ENCODE measurements at regions not wholly inside any gene's neighbourhood (a gene's known extent, or its start where the extent isn't known, plus 50 kb on each side); places are given as distances from the start of the nearest gene placed in this dataset.

GRCh38 chr2:142310530-142310929, 179.7 kb upstream of the LRP1B start:
- Histone ChIP-seq H3K79me2 (ENCODE audit: insufficient read depth, low read length) (no peaks in the 10 kb centered on the region), H2BK12ac (ENCODE audit: insufficient read length, low read depth, low read length) (no peak overlapping the region), H3K27me3 (ENCODE audit: insufficient read depth, low read length) (no peaks in the 10 kb centered on the region), H4K20me1 (ENCODE audit: control insufficient read depth, insufficient read depth, insufficient read length) (no peaks in the 10 kb centered on the region), H3K4ac (ENCODE audit: low read depth, low read length) (no peak overlapping the region), H3K9ac (ENCODE audit: extremely low read depth, insufficient read length, low read length) (no peak overlapping the region), H3K79me1 (ENCODE audit: insufficient read depth, low read depth, low read length, poor library complexity, severe bottlenecking) (no peaks in the 10 kb centered on the region), H3K23me2 (ENCODE audit: insufficient read length, low read depth, low read length, poor library complexity, severe bottlenecking) (no peaks in the 10 kb centered on the region), H3K4me2 (ENCODE audit: insufficient read depth, insufficient read length, low read length) (no peak overlapping the region), H3K27ac (ENCODE audit: insufficient read length, low read depth, low read length) (no peak overlapping the region), H2BK15ac (ENCODE audit: low read depth, low read length) (no peak overlapping the region), H2BK20ac (ENCODE audit: low read depth, low read length, poor library complexity, severe bottlenecking) (no peak overlapping the region), H3K18ac (ENCODE audit: insufficient read length, low read depth, low read length) (no peak overlapping the region), H3K4me1 (ENCODE audit: insufficient read depth, low read length) (no peaks in the 10 kb centered on the region), H3K56ac (ENCODE audit: insufficient read length, low read depth, low read length) (no peak overlapping the region), H4K91ac (ENCODE audit: insufficient read length, low read depth, low read length) (no peak overlapping the region), H3K23ac (ENCODE audit: insufficient read length, low read depth, low read length) (no peak overlapping the region), H2AK5ac (ENCODE audit: insufficient read length, low read length) (no peak overlapping the region), H3T11ph (ENCODE audit: low read length) (no peak overlapping the region), H4K8ac (replicated peaks; ENCODE audit: insufficient read length, low read depth, low read length) (no peak overlapping the region), H2BK5ac (ENCODE audit: insufficient read length, low read length) (no peak overlapping the region), H3K14ac (ENCODE audit: insufficient read depth, low read length) (no peak overlapping the region), H4K5ac (ENCODE audit: insufficient read length, low read depth, low read length) (no peak overlapping the region), H2AFZ (ENCODE audit: low read length) (no peak overlapping the region), H3K9me3 (ENCODE audit: control insufficient read depth, low read depth, low read length) (peaks cover 6% of the 10 kb centered on the region), H2BK120ac (ENCODE audit: low read depth, low read length, poor library complexity, severe bottlenecking) (no peak overlapping the region)
- TF ChIP-seq CTCF (conservative IDR thresholded peaks at IDR 0.05), result no peak
- Mint-ChIP-seq H3K27me3 (ENCODE audit: low read depth) (peaks cover 2% of the 10 kb centered on the region; the same call in 1 of the 2 replicates), H3K4me1 (no peaks in the 10 kb centered on the region), H3K27ac (no peak overlapping the region), H3K4me3 (no peak overlapping the region), H3K36me3 (ENCODE audit: insufficient read depth in 1 of 3, low read depth in 3 of 3) (peaks cover 2 to 28% (median 23%) of the 10 kb centered on the region in 3 experiments; a peak in 6 of 7 replicates), H3K9me3 (peaks cover 29 to 33% of the 10 kb centered on the region in 2 experiments)
- DNase-seq, result no peak

All from H9 (cell line).